HepG2 (cell line): ENCODE measurements at regions not wholly inside any gene's neighbourhood (a gene's known extent, or its start where the extent isn't known, plus 50 kb on each side); places are given as distances from the start of the nearest gene placed in this dataset.

Source experiments
- ATAC-seq: fragments of 200-7000 bp; cut with Tn5 transposase; 3 replicates; pipeline ENCODE4 v1.9.1; 2020; ENCODE audit warnings: mild to moderate bottlenecking, moderate library complexity
- BruUV-seq: library from RNA; stranded (reverse); fragments of 400-500 nt; replicated peaks from 2 replicates; lab custom pipeline; 2021; lab: Mats Ljungman, UMichigan
- CTCF ChIA-PET: fragments of 300-600 bp; formaldehyde crosslinking; extraction: SDS; loops from one replicate; lab custom pipeline; 2021; ENCODE audit warnings: low total read pairs, inconsistent platforms, low intra/inter-chr PET ratio; lab: Yijun Ruan, JAX
- POLR2A ChIA-PET: fragments of 350-600 bp; sonication (Branson Sonifier 250); formaldehyde crosslinking; loops from one replicate; lab custom pipeline; 2020; ENCODE audit warnings: antibody characterized with exemption, inconsistent platforms; lab: Yijun Ruan, JAX
- DNase-seq: peaks from one replicate; pipeline ENCODE4 v3.0.0-alpha.2; 2015; ENCODE audit warnings: low spot score
- FAIRE-seq: peaks from 3 replicates; lab custom pipeline; 2011; peaks lifted over from hg19 to GRCh38; lab: Jason Lieb, UNC
- H2AFZ ChIP-seq: one replicate; pipeline ENCODE4 v1.6.1; 2011; ENCODE audit warnings: low read length, inconsistent platforms
- H3K27ac ChIP-seq: fragments of 300-600 bp; 3 replicates; pipeline ENCODE4 v1.8.0; 2011; ENCODE audit warnings: mixed run types, mild to moderate bottlenecking, mixed read lengths, low read length, inconsistent platforms; ENCODE audit not compliant: insufficient read depth; ENCODE audit errors: extremely low read length
- H3K27me3 ChIP-seq, 2 experiments: fragments of 200-600 bp in 1 of 2; 2 replicates in 1 of 2; 3 replicates in 1 of 2; pipeline versions ENCODE4 v1.6.0 to v1.8.0; 2011; ENCODE audit warnings: low read length in 2 of 2, mild to moderate bottlenecking in 2 of 2, moderate library complexity in 2 of 2, inconsistent platforms in 1 of 2; ENCODE audit not compliant: insufficient read depth in 2 of 2, control insufficient read depth in 1 of 2
- H3K36me3 ChIP-seq, 2 experiments: fragments of 200-600 bp in 1 of 2; replicated peaks in 1 of 2; 2 replicates in 1 of 2; 3 replicates in 1 of 2; pipeline versions ENCODE4 v1.5.1 to v1.8.0; 2011; ENCODE audit warnings: low read length in 2 of 2, inconsistent platforms in 1 of 2; ENCODE audit not compliant: insufficient read depth in 2 of 2, control insufficient read depth in 1 of 2
- H3K4me1 ChIP-seq: 2 replicates; pipeline ENCODE4 v1.5.1; 2012; ENCODE audit warnings: low read length, inconsistent platforms; ENCODE audit not compliant: insufficient read depth
- H3K4me2 ChIP-seq: 2 replicates; pipeline ENCODE4 v1.6.0; 2011; ENCODE audit warnings: low read depth, low read length, inconsistent platforms
- H3K4me3 ChIP-seq, 3 experiments: fragments of 200-600 bp in 1 of 3; sonication (generic), shearing (Covaris generic) in 1 of 3; replicated peaks in 1 of 3; 2 replicates each; pipeline ENCODE4 v1.5.1; 2011 to 2016; ENCODE audit warnings: low read length in 3 of 3, inconsistent platforms in 2 of 3, low read depth in 2 of 3, mild to moderate bottlenecking in 2 of 3, control low read depth in 1 of 3, mixed read lengths in 1 of 3; ENCODE audit not compliant: insufficient read depth in 1 of 3
- H3K79me2 ChIP-seq: one replicate; pipeline ENCODE4 v1.6.1; 2011; ENCODE audit warnings: low read length, inconsistent platforms; ENCODE audit not compliant: insufficient read depth
- H3K9ac ChIP-seq: 2 replicates; pipeline ENCODE4 v1.6.0; 2011; ENCODE audit warnings: mild to moderate bottlenecking, low read depth, low read length, inconsistent platforms; ENCODE audit not compliant: insufficient read depth
- H3K9me3 ChIP-seq: 2 replicates; pipeline ENCODE4 v1.5.1; 2012; ENCODE audit warnings: mild to moderate bottlenecking, low read length
- H4K20me1 ChIP-seq: 2 replicates; pipeline ENCODE4 v1.6.0; 2011; ENCODE audit warnings: inconsistent platforms, mild to moderate bottlenecking, low read length, moderate library complexity; ENCODE audit not compliant: insufficient read depth
- HMG20B ChIP-seq: conservative IDR thresholded peaks from 2 replicates; pipeline ENCODE4 v1.6.1; 2016; ENCODE audit warnings: missing genetic modification reagents, missing compliant biosample characterization
- MBNL3 ChIP-seq: fragments of 250-450 bp; sonication (Bioruptor Pico); conservative IDR thresholded peaks from 2 replicates; pipeline ENCODE4 v1.8.0; 2022; ENCODE audit warnings: mild to moderate bottlenecking, inconsistent platforms
- POLR2AphosphoS2 ChIP-seq: IDR thresholded peaks from 2 replicates; pipeline ENCODE4 v1.6.1; 2011; ENCODE audit warnings: low read depth, low read length, improper control_type of control experiment
- PRDM4 ChIP-seq: sonication (generic); formaldehyde crosslinking; IDR thresholded peaks from 2 replicates; pipeline ENCODE4 v1.9.0; 2021; ENCODE audit warnings: missing genetic modification reagents, borderline replicate concordance
- RBFOX2 ChIP-seq: fragments of 200-400 bp; formaldehyde crosslinking; IDR thresholded peaks from 2 replicates; pipeline ENCODE4 v1.6.1; 2017; ENCODE audit warnings: low read depth, mild to moderate bottlenecking, low read length
- SETDB1 ChIP-seq: sonication (generic); formaldehyde crosslinking; IDR thresholded peaks from 2 replicates; pipeline ENCODE4 v1.5.1; 2020; ENCODE audit warnings: missing genetic modification reagents, mild to moderate bottlenecking, borderline replicate concordance
- SIX4 ChIP-seq: sonication (generic); formaldehyde crosslinking; IDR thresholded peaks from 2 replicates; pipeline ENCODE4 v1.4.0; 2020; ENCODE audit warnings: missing genetic modification reagents
- TEAD2 ChIP-seq: sonication (generic); formaldehyde crosslinking; IDR thresholded peaks from 2 replicates; pipeline ENCODE4 v1.9.0; 2021; ENCODE audit warnings: missing genetic modification reagents
- TSC22D2 ChIP-seq: sonication (generic); formaldehyde crosslinking; IDR thresholded peaks from 2 replicates; pipeline ENCODE4 v1.5.1; 2020; ENCODE audit warnings: missing genetic modification reagents, mild to moderate bottlenecking, borderline replicate concordance
- ZNF326 ChIP-seq: sonication (generic); formaldehyde crosslinking; IDR thresholded peaks from 2 replicates; pipeline ENCODE4 v1.4.0; 2020; ENCODE audit warnings: missing genetic modification reagents, borderline replicate concordance
- ZNF781 ChIP-seq: sonication (generic); formaldehyde crosslinking; IDR thresholded peaks from 2 replicates; pipeline ENCODE4 v1.5.1; 2020; ENCODE audit warnings: borderline replicate concordance, mild to moderate bottlenecking, missing genetic modification reagents; ENCODE audit errors: not compliant biosample characterization
- WGBS: methylation state at CpG from one replicate; pipeline ENCODE4 v1.1.6; 2017; ENCODE audit warnings: low lambda C conversion rate; 5-methylcytosine and 5-hydroxymethylcytosine counted together
- in situ Hi-C: cut with HindIII; loops from 2 replicates; pipeline ENCODE4 v1.10.0; 2017; ENCODE audit warnings: low pct_unique_long_range_greater_than_20kb; ENCODE audit not compliant: extremely low pct_ligation_motif_present
- intact Hi-C: fragments of 100-400 bp; cut with micrococcal nuclease; formaldehyde crosslinking; loops from one replicate; pipeline ENCODE4 v1.10.0; 2022; ENCODE audit not compliant: unreplicated experiment
- TF ChIP-seq, protein P1 (sequence below): sonication (generic); formaldehyde crosslinking; IDR thresholded peaks from 2 replicates; pipeline ENCODE4 v1.5.0; 2020; ENCODE audit warnings: missing genetic modification reagents
- TF ChIP-seq, protein P2 (sequence below): sonication (generic); formaldehyde crosslinking; IDR thresholded peaks from 2 replicates; pipeline ENCODE4 v1.4.0; 2020; ENCODE audit warnings: low read depth, mild to moderate bottlenecking, missing genetic modification reagents
- TF ChIP-seq, protein P3 (sequence below): sonication (generic); formaldehyde crosslinking; IDR thresholded peaks from 2 replicates; pipeline ENCODE4 v1.8.1; 2022; ENCODE audit warnings: mild to moderate bottlenecking, missing genetic modification reagents

DNA sequence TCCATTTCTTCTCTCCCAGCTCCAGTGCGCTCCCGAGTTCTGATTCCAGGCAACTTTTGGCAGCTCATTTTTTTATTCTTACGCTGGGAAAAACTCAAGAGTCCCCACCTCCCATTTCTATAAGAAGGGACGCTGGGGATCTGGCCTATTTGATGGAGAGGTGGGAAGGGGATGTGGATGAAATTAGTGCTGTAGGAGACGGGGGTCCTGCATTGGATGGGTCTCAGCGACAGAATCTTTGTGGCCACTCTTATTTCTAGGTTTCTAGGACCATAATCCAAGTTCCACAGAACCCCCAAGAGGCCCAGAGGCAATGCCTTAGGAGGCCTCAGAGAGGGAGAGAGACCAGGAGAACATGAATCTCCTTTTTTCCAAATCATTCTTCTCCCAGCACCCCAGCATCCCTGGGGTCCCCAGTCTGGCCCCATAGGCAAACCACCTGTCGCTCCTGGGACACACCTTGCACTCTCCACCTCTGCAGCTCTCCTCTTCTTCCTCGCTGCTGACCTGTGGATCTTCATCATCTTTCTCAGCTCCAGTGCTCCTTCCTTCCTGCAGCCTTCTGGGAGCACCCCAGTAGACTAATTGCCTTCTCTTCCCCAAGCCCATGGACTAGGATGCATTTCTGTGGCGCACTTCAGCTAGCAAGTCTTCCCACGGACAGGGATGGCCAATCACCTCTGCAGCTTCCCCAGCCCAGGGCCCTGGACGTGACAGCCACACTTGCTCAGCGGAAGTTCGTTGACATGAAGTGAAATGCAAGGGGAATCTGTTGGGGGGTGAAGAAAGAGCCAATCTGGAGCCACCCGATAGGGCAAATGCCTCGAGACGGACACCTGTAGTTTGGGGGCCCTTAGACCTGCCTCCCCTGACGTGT lies 100.1 kb upstream of the ALDH1A3 start (continued):
- TF ChIP-seq TSC22D2 (CRISPR knock-in tag) (no peak), PRDM4 (CRISPR knock-in tag) (no peak)

DNA sequence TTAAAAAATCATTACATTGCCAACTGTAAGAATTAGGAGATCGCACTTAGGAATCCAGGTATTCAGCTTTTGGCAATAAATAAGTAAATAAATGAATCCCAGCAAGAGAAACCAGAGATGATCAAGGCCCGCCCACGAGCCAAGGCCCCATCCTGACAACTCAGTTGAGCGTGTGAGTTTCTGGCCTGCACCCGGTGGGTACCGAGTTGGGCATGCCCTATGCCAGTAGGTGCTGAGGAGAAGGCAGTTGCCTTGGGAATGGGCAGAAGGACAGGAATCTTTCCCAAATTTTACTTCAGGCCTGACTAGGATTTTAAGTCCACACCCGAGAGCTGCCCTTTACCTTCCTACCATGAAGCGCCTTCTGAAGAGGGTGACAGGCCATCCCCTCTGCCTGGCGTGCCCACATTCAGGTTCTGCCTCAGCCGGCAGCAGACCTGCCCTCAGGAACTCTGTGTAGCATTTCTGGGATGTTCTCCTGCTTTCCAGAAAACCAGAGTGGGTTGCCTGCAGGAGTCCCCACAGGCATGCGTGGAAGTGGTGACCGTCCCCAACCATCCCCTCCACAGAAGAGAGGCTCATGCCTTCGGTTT lies 99.3 kb upstream of the ALDH1A3 start:
- Histone ChIP-seq H3K27ac (no peak overlapping the region), H3K4me2 (no peak overlapping the region), H3K9ac (no peak overlapping the region), H4K20me1 (no peaks in the 10 kb centered on the region), H3K9me3 (no peaks in the 10 kb centered on the region), H3K27me3 (peaks cover 0 to 36% of the 10 kb centered on the region in 2 experiments; a peak in 3 of 5 replicates), H2AFZ (no peak overlapping the region), H3K4me1 (no peaks in the 10 kb centered on the region), H3K79me2 (no peaks in the 10 kb centered on the region), H3K36me3 (no peaks in the 10 kb centered on the region), H3K4me3 (no peak overlapping the region)
- no TSS peak for BruUV-seq
- ChIA-PET POLR2A (no interaction called here), CTCF (no interaction called here)
- 46% methylated on average over 8 of the region's 13 CpGs for WGBS
- in situ Hi-C loops = no loop called here
- no peak for ATAC-seq
- intact Hi-C loops = no loop called here
- DNase-seq = no peak
- no peak for FAIRE-seq
- TF ChIP-seq, protein P1, sequence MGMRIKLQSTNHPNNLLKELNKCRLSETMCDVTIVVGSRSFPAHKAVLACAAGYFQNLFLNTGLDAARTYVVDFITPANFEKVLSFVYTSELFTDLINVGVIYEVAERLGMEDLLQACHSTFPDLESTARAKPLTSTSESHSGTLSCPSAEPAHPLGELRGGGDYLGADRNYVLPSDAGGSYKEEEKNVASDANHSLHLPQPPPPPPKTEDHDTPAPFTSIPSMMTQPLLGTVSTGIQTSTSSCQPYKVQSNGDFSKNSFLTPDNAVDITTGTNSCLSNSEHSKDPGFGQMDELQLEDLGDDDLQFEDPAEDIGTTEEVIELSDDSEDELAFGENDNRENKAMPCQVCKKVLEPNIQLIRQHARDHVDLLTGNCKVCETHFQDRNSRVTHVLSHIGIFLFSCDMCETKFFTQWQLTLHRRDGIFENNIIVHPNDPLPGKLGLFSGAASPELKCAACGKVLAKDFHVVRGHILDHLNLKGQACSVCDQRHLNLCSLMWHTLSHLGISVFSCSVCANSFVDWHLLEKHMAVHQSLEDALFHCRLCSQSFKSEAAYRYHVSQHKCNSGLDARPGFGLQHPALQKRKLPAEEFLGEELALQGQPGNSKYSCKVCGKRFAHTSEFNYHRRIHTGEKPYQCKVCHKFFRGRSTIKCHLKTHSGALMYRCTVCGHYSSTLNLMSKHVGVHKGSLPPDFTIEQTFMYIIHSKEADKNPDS (CRISPR knock-in tag) = no peak
- TF ChIP-seq ZNF326 (no peak), MBNL3 (CRISPR knock-in tag) (no peak), TEAD2 (CRISPR knock-in tag) (no peak), RBFOX2 (no peak), POLR2AphosphoS2 (no peak), SIX4 (CRISPR knock-in tag) (no peak), HMG20B (no peak), SETDB1 (CRISPR knock-in tag) (no peak), ZNF781 (CRISPR knock-in tag) (no peak)
- TF ChIP-seq, protein P2, sequence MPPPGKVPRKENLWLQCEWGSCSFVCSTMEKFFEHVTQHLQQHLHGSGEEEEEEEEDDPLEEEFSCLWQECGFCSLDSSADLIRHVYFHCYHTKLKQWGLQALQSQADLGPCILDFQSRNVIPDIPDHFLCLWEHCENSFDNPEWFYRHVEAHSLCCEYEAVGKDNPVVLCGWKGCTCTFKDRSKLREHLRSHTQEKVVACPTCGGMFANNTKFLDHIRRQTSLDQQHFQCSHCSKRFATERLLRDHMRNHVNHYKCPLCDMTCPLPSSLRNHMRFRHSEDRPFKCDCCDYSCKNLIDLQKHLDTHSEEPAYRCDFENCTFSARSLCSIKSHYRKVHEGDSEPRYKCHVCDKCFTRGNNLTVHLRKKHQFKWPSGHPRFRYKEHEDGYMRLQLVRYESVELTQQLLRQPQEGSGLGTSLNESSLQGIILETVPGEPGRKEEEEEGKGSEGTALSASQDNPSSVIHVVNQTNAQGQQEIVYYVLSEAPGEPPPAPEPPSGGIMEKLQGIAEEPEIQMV (CRISPR knock-in tag) = no peak
- TF ChIP-seq, protein P3, sequence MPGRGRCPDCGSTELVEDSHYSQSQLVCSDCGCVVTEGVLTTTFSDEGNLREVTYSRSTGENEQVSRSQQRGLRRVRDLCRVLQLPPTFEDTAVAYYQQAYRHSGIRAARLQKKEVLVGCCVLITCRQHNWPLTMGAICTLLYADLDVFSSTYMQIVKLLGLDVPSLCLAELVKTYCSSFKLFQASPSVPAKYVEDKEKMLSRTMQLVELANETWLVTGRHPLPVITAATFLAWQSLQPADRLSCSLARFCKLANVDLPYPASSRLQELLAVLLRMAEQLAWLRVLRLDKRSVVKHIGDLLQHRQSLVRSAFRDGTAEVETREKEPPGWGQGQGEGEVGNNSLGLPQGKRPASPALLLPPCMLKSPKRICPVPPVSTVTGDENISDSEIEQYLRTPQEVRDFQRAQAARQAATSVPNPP (CRISPR knock-in tag) = no peak
